GM19023 (cell line): ENCODE measurements at regions not wholly inside any gene's neighbourhood (a gene's known extent, or its start where the extent isn't known, plus 50 kb on each side); places are given as distances from the start of the nearest gene placed in this dataset.
"Not testable (repeated sequence)": the region's sequence is repeated elsewhere in the genome, so short reads cannot be mapped to it uniquely, and the experiment has no call there.

Experiments
- ATAC-seq: cut with Tn5 transposase; IDR thresholded peaks from one replicate; pipeline ENCODE4 v1.9.1; 2021; ENCODE audit warnings: mild to moderate bottlenecking, moderate library complexity; ENCODE audit not compliant: unreplicated experiment

GRCh38 chr9:40909821-40910220 lies 218.7 kb downstream of the FOXD4L6 start:
- ATAC-seq = no peak

GRCh38 chr9:40909111-40909510 lies 219.4 kb downstream of the FOXD4L6 start:
- not testable (repeated sequence) for ATAC-seq

GRCh38 chr9:40907657-40908624 lies 220.5 kb downstream of the FOXD4L6 start:
- ATAC-seq = no peak

GRCh38 chr9:40906879-40907278 lies 221.6 kb downstream of the FOXD4L6 start:
- ATAC-seq = not testable (repeated sequence)

- ATAC-seq = not testable (repeated sequence)
Observed at GRCh38 chr9:40892315-40892714, 236.2 kb downstream of the FOXD4L6 start.

- ATAC-seq = not testable (repeated sequence)
Observed at GRCh38 chr9:40885858-40886257, 242.6 kb downstream of the FOXD4L6 start.

- not testable (repeated sequence) for ATAC-seq
Observed at GRCh38 chr9:40884902-40885490, 243.5 kb downstream of the FOXD4L6 start.

- ATAC-seq = no peak
Observed at GRCh38 chr9:40884072-40884901, 244.2 kb downstream of the FOXD4L6 start.

- ATAC-seq = not testable (repeated sequence)
Observed at GRCh38 chr9:40883423-40884071, 244.9 kb downstream of the FOXD4L6 start.

- not testable (repeated sequence) for ATAC-seq
Observed at GRCh38 chr9:40873753-40874295, 254.7 kb downstream of the FOXD4L6 start.

- ATAC-seq = not testable (repeated sequence)
Observed at GRCh38 chr9:40868437-40868836, 260.0 kb downstream of the FOXD4L6 start.
